Fibroblast of the aortic adventitia (primary cell): ENCODE measurements at regions not wholly inside any gene's neighbourhood (a gene's known extent, or its start where the extent isn't known, plus 50 kb on each side); places are given as distances from the start of the nearest gene placed in this dataset.

Experiments used
- DNase-seq: peaks from one replicate; pipeline ENCODE4 v3.0.0-alpha.2; 2010; ENCODE audit warnings: low read depth
- H3K4me3 ChIP-seq: 2 replicates; pipeline ENCODE4 v1.5.1; 2011; ENCODE audit warnings: low read depth, mild to moderate bottlenecking, control low read depth, low read length, moderate library complexity
- TF ChIP-seq, protein P1 (sequence below): IDR thresholded peaks from 2 replicates; pipeline ENCODE4 v1.5.1; 2011; ENCODE audit warnings: mild to moderate bottlenecking, low read length, control low read depth, inconsistent platforms; ENCODE audit not compliant: insufficient read depth

DNA sequence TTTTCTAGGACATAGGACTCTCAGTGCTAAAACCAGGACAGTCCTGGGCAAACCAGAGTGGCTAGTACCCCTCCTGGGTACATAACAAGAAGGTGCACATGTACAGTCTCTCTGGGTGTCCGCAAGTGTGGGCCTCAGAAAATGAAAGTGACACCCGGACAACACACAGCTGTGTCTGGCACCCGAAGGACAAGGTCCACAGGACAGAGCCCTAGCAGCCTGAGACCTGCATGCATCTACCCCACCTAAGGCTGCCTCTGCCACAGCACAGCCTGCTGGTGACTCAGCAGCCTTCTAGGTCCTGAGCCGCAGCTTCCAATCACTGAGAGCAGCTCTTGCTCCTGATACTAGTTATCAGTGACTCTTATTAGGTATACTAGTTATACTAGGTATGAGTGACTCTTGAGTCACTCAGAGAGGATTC is 784.1 kb upstream of the TBX3 start:
- TF ChIP-seq, protein P1, sequence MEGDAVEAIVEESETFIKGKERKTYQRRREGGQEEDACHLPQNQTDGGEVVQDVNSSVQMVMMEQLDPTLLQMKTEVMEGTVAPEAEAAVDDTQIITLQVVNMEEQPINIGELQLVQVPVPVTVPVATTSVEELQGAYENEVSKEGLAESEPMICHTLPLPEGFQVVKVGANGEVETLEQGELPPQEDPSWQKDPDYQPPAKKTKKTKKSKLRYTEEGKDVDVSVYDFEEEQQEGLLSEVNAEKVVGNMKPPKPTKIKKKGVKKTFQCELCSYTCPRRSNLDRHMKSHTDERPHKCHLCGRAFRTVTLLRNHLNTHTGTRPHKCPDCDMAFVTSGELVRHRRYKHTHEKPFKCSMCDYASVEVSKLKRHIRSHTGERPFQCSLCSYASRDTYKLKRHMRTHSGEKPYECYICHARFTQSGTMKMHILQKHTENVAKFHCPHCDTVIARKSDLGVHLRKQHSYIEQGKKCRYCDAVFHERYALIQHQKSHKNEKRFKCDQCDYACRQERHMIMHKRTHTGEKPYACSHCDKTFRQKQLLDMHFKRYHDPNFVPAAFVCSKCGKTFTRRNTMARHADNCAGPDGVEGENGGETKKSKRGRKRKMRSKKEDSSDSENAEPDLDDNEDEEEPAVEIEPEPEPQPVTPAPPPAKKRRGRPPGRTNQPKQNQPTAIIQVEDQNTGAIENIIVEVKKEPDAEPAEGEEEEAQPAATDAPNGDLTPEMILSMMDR, result peak; percentile 37
- H3K4me3 ChIP-seq, result no peak overlapping the region
- DNase-seq, result peak; percentile 30

DNA sequence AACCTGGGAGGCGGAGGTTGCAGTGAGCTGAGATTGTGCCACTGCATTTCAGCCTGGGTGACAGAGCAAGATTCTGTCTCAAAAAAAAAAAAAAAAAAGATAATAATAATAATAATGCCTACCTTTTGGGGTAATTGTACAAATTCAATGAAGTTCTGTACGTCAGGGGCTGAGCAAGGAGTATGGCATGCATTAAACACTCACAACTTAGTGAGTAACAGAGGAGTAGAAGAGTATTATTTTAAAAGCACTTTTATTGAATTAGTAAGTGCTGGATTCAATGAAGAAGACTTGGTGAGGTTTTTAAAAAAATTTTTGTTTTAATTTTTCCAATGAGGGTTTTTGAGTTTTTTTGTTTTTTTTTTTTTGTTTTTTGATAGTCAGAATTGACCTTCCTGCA is 783.6 kb upstream of the TBX3 start:
- no peak overlapping the region for H3K4me3 ChIP-seq

DNA sequence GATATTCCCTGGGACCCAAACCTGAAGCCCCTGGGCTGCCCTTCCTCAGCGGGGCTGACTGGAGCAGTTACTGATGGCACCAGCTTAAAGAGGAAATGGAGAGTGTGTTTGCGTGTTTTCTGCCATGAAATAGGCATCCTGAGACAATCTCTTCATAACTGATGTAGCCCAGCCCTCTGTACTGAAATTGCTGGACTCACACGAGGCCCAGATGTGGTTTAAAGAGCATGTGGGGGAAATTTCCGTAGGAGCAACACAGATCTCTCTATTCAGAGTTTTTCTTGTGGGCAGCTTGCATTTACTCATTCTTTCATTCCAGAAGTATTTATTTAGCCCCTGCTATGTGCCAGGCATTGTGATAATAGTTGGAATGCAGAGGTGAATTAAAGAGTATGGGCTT is 782.1 kb upstream of the TBX3 start:
- TF ChIP-seq, protein P1, result no peak
- H3K4me3 ChIP-seq, result no peak overlapping the region
- peak; percentile 26 for DNase-seq

More for the DNA sequence above, 783.6 kb upstream of the TBX3 start:
- peak; percentile 12 for DNase-seq
- TF ChIP-seq, protein P1, result no peak

DNA sequence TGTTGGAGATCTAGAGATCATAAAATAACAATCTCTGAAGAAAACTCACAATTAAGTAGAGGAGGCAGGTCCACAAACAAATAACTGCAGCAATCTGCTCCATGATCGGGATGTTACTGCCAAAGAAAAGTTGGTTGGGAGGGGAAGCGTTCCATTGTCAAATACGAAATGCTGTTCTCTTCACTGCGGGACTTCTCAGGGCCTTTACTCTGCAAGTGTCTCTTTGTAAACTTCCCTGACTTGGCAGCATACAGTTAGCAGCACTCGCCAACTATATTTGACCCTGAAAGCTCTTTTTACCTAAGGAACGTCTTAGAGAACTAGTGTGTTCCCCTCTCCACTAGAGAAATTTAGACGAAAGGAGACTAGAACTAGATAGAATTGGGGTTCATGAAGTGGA is 780.7 kb upstream of the TBX3 start:
- no peak overlapping the region for H3K4me3 ChIP-seq
- TF ChIP-seq, protein P1, result no peak
- DNase-seq, result no peak

DNA sequence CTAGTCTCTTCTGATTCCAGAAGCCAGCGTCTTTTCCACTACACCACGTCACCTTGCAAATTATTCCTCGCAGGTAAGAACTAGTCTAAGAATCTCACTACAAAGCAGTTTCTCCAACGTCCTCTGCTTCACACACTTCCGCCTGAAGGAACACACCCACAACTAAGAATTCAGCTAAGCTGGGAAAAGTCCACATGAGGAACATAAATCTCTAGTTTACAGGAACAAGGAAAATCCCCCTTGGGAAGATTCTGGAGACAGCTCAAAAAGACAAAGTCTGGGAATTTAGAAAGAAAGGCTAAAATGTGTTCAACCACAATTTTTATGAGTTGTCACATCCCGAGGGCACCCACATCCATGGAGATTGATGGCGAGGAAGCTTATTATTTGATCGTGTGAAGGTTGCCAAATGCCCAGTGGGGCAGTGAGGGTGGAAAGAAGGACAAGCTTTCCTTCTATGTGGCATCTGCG is 780.2 kb upstream of the TBX3 start:
- H3K4me3 ChIP-seq, result no peak overlapping the region
- TF ChIP-seq, protein P1, result no peak
- DNase-seq, result no peak

DNA sequence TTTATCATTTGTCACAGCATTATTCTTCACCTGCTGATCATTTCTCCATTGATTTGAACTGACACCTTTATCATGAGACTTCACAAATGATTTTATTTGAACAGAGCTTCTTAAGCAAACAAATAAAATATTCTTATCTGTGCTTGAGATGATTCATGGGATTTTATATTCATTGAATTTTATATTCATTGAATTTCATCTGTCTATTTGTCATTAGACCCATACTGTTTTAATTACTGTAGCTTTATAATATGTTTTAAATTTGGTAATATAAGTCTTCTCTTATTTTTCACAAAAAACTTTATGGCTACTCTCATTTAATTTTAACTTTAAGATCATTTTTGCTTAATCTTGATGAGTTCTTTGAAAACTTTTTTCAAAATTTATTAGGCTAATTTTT is 777.4 kb upstream of the TBX3 start:
- no peak overlapping the region for H3K4me3 ChIP-seq
- TF ChIP-seq, protein P1, result no peak
- no peak for DNase-seq

DNA sequence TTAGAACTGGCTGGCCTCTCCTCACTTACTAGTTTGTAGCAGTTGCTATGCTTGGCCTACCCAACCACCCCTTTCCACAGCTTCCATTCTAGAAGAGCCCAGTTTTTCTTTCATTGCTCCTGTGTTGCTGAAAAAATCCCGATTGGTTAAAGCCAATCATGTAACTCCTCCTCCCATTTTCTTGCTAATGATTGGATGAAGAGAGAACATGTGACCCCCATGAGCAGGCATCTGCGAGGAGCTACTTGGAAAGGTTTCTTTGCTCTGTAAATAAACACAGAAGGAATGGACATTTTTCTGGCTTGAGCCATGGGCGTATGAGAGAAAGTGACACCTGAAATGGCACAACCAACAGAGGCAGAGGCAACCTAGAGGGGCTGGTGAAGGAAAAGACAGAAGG is 773.8 kb upstream of the TBX3 start:
- DNase-seq, result no peak
- no peak overlapping the region for H3K4me3 ChIP-seq
- TF ChIP-seq, protein P1, result no peak
